ENCODE measurements at regions not wholly inside any gene's neighbourhood (a gene's known extent, or its start where the extent isn't known, plus 50 kb on each side); places are given as distances from the start of the nearest gene placed in this dataset.

GRCh38 chr2:4765787-4766530, 926.2 kb upstream of the SOX11 start:
- DNase-seq: no peak
- intact Hi-C loops (cut with DNase I; ENCODE audit: low total_unique reads): no loop called here
- no peaks in the 10 kb centered on the region for H3K4me1 ChIP-seq
- TF ChIP-seq CTCF (IDR thresholded peaks at IDR 0.05): no peak
- TF ChIP-seq POLR2A (IDR thresholded peaks at IDR 0.05): no peak
- no peak overlapping the region for H3K27ac ChIP-seq
- WGBS, 2 donors: 73 to 80% methylated on average over 16 of the region's 16 CpGs
- no peaks in the 10 kb centered on the region for H3K36me3 ChIP-seq (ENCODE audit: low read depth, missing control alignments)
- no peaks in the 10 kb centered on the region for H3K27me3 ChIP-seq
- H3K4me3 ChIP-seq: no peak overlapping the region
- no peaks in the 10 kb centered on the region for H3K9me3 ChIP-seq

- Histone ChIP-seq H3K36me3 (ENCODE audit: low read depth, missing control alignments) (no peaks in the 10 kb centered on the region), H3K27me3 (no peaks in the 10 kb centered on the region), H3K9me3 (no peaks in the 10 kb centered on the region), H3K4me1 (no peaks in the 10 kb centered on the region), H3K27ac (no peak overlapping the region), H3K4me3 (no peak overlapping the region)
- DNase-seq: no peak
- TF ChIP-seq POLR2A (IDR thresholded peaks at IDR 0.05) (no peak), CTCF (IDR thresholded peaks at IDR 0.05) (no peak)
- 87% methylated on average over 2 of the region's 2 CpGs for WGBS, 2 donors
- intact Hi-C loops (cut with DNase I; ENCODE audit: low total_unique reads): no loop called here
These were observed 916.5 kb upstream of the SOX11 start for GRCh38 chr2:4775668-4776067.

GRCh38 chr2:4780679-4781078, 911.5 kb upstream of the SOX11 start:
- no peaks in the 10 kb centered on the region for H3K4me1 ChIP-seq
- no peaks in the 10 kb centered on the region for H3K27me3 ChIP-seq
- H3K4me3 ChIP-seq: no peak overlapping the region
- no peak for TF ChIP-seq POLR2A (IDR thresholded peaks at IDR 0.05)
- TF ChIP-seq CTCF (IDR thresholded peaks at IDR 0.05): no peak
- H3K36me3 ChIP-seq (ENCODE audit: low read depth, missing control alignments): no peaks in the 10 kb centered on the region
- intact Hi-C loops (cut with DNase I; ENCODE audit: low total_unique reads): no loop called here
- whole genome bisulfite sequencing, 2 donors: 62 to 79% methylated on average over 3 of the region's 3 CpGs
- DNase-seq: no peak
- no peak overlapping the region for H3K27ac ChIP-seq
- H3K9me3 ChIP-seq: no peaks in the 10 kb centered on the region

- H3K27me3 ChIP-seq: no peaks in the 10 kb centered on the region
- H3K27ac ChIP-seq: no peak overlapping the region
- no peak overlapping the region for H3K4me3 ChIP-seq
- H3K4me1 ChIP-seq: no peaks in the 10 kb centered on the region
- 100% methylated on average over 1 of the region's 1 CpG for WGBS, 2 donors
- intact Hi-C loops (cut with DNase I; ENCODE audit: low total_unique reads): no loop called here
- TF ChIP-seq CTCF (IDR thresholded peaks at IDR 0.05) (no peak), POLR2A (IDR thresholded peaks at IDR 0.05) (no peak)
- no peaks in the 10 kb centered on the region for H3K9me3 ChIP-seq
- no peaks in the 10 kb centered on the region for H3K36me3 ChIP-seq (ENCODE audit: low read depth, missing control alignments)
- no peak for DNase-seq
These were observed 909.5 kb upstream of the SOX11 start for GRCh38 chr2:4782647-4783046.

- no peak overlapping the region for H3K4me3 ChIP-seq
- no peak for DNase-seq
- H3K27me3 ChIP-seq: no peaks in the 10 kb centered on the region
- no peak for TF ChIP-seq POLR2A (IDR thresholded peaks at IDR 0.05)
- TF ChIP-seq CTCF (IDR thresholded peaks at IDR 0.05): no peak
- H3K36me3 ChIP-seq (ENCODE audit: low read depth, missing control alignments): no peaks in the 10 kb centered on the region
- intact Hi-C loops (cut with DNase I; ENCODE audit: low total_unique reads): no loop called here
- H3K4me1 ChIP-seq: no peaks in the 10 kb centered on the region
- H3K27ac ChIP-seq: no peak overlapping the region
- WGBS, 2 donors: 72 to 81% methylated on average over 3 of the region's 3 CpGs
- no peaks in the 10 kb centered on the region for H3K9me3 ChIP-seq
These were observed 900.7 kb upstream of the SOX11 start for GRCh38 chr2:4791488-4791887.
